Loucy (cell line): ENCODE measurements at regions not wholly inside any gene's neighbourhood (a gene's known extent, or its start where the extent isn't known, plus 50 kb on each side); places are given as distances from the start of the nearest gene placed in this dataset.

Experiments
- H2AFZ ChIP-seq: fragments of 200-600 bp; sonication (generic); 2 replicates; pipeline ENCODE4 v1.6.0; 2016; ENCODE audit warnings: antibody characterized with exemption, mild to moderate bottlenecking, low read length, moderate library complexity
- H3F3A ChIP-seq: fragments of 200-600 bp; 2 replicates; pipeline ENCODE4 v1.6.0; 2016; ENCODE audit warnings: antibody characterized with exemption, low read depth, mild to moderate bottlenecking
- H3K27me3 ChIP-seq: fragments of 200-600 bp; sonication (generic); 2 replicates; pipeline ENCODE4 v1.6.1; 2014; ENCODE audit warnings: low read length, mild to moderate bottlenecking; ENCODE audit not compliant: insufficient read depth, poor library complexity, severe bottlenecking
- H3K36me3 ChIP-seq: fragments of 200-600 bp; sonication (generic); 2 replicates; pipeline ENCODE4 v1.6.1; 2016; ENCODE audit warnings: low read length; ENCODE audit not compliant: insufficient read depth
- H3K4me1 ChIP-seq: fragments of 200-600 bp; sonication (generic); 2 replicates; pipeline ENCODE4 v1.5.1; 2014; ENCODE audit warnings: low read length, mild to moderate bottlenecking; ENCODE audit not compliant: insufficient read depth, poor library complexity, severe bottlenecking
- H3K4me2 ChIP-seq: fragments of 200-600 bp; sonication (generic); 2 replicates; pipeline ENCODE4 v1.6.0; 2014; ENCODE audit warnings: antibody characterized with exemption, low read length, low read depth, mild to moderate bottlenecking; ENCODE audit not compliant: poor library complexity, severe bottlenecking
- H3K4me3 ChIP-seq: fragments of 200-600 bp; sonication (generic); 2 replicates; pipeline ENCODE4 v1.5.1; 2014; ENCODE audit warnings: low read length, mild to moderate bottlenecking, mixed read lengths; ENCODE audit not compliant: poor library complexity, severe bottlenecking
- H3K79me2 ChIP-seq: fragments of 200-600 bp; sonication (generic); 2 replicates; pipeline ENCODE4 v1.6.1; 2014; ENCODE audit warnings: low read length; ENCODE audit not compliant: insufficient read depth
- H3K9ac ChIP-seq: fragments of 200-600 bp; sonication (generic); 2 replicates; pipeline ENCODE4 v1.6.0; 2014; ENCODE audit warnings: mild to moderate bottlenecking, low read depth, low read length, moderate library complexity; ENCODE audit not compliant: poor library complexity, severe bottlenecking
- H3K9me2 ChIP-seq: fragments of 200-600 bp; sonication (generic); replicated peaks from 2 replicates; pipeline ENCODE4 v1.6.1; 2016; ENCODE audit warnings: low read depth, low read length, mixed read lengths
- H3K9me3 ChIP-seq: fragments of 200-600 bp; sonication (generic); 2 replicates; pipeline ENCODE4 v1.6.1; 2014; ENCODE audit warnings: mild to moderate bottlenecking, antibody characterized with exemption, low read length, low read depth; ENCODE audit not compliant: insufficient read depth
- H4K20me1 ChIP-seq: fragments of 200-600 bp; sonication (generic); 2 replicates; pipeline ENCODE4 v1.6.0; 2014; ENCODE audit warnings: antibody characterized with exemption, low read length, mild to moderate bottlenecking; ENCODE audit not compliant: insufficient read depth, poor library complexity, severe bottlenecking
- EZH2phosphoT487 ChIP-seq: fragments of 200-600 bp; IDR thresholded peaks from 2 replicates; pipeline ENCODE4 v1.6.1; 2018; ENCODE audit warnings: antibody characterized with exemption, mild to moderate bottlenecking, moderate library complexity, borderline replicate concordance
- TF ChIP-seq, protein P1 (sequence below): fragments of 200-600 bp; sonication (generic); conservative IDR thresholded peaks from 2 replicates; pipeline ENCODE4 v1.5.1; 2014; ENCODE audit warnings: mild to moderate bottlenecking, antibody characterized with exemption, low read length

- Histone ChIP-seq H4K20me1 (no peaks in the 10 kb centered on the region), H2AFZ (no peak overlapping the region), H3K4me2 (no peak overlapping the region), H3K79me2 (no peaks in the 10 kb centered on the region), H3K9me2 (no peaks in the 10 kb centered on the region), H3K27me3 (no peaks in the 10 kb centered on the region), H3K9ac (no peak overlapping the region), H3K4me1 (no peaks in the 10 kb centered on the region), H3K4me3 (no peak overlapping the region), H3F3A (no peaks in the 10 kb centered on the region), H3K9me3 (no peaks in the 10 kb centered on the region), H3K36me3 (no peaks in the 10 kb centered on the region)
- TF ChIP-seq, protein P1, sequence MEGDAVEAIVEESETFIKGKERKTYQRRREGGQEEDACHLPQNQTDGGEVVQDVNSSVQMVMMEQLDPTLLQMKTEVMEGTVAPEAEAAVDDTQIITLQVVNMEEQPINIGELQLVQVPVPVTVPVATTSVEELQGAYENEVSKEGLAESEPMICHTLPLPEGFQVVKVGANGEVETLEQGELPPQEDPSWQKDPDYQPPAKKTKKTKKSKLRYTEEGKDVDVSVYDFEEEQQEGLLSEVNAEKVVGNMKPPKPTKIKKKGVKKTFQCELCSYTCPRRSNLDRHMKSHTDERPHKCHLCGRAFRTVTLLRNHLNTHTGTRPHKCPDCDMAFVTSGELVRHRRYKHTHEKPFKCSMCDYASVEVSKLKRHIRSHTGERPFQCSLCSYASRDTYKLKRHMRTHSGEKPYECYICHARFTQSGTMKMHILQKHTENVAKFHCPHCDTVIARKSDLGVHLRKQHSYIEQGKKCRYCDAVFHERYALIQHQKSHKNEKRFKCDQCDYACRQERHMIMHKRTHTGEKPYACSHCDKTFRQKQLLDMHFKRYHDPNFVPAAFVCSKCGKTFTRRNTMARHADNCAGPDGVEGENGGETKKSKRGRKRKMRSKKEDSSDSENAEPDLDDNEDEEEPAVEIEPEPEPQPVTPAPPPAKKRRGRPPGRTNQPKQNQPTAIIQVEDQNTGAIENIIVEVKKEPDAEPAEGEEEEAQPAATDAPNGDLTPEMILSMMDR = no peak
- no peak for TF ChIP-seq EZH2phosphoT487
Observed at GRCh38 chrX:26747877-26748276, 531.9 kb downstream of the MAGEB5 start.

DNA sequence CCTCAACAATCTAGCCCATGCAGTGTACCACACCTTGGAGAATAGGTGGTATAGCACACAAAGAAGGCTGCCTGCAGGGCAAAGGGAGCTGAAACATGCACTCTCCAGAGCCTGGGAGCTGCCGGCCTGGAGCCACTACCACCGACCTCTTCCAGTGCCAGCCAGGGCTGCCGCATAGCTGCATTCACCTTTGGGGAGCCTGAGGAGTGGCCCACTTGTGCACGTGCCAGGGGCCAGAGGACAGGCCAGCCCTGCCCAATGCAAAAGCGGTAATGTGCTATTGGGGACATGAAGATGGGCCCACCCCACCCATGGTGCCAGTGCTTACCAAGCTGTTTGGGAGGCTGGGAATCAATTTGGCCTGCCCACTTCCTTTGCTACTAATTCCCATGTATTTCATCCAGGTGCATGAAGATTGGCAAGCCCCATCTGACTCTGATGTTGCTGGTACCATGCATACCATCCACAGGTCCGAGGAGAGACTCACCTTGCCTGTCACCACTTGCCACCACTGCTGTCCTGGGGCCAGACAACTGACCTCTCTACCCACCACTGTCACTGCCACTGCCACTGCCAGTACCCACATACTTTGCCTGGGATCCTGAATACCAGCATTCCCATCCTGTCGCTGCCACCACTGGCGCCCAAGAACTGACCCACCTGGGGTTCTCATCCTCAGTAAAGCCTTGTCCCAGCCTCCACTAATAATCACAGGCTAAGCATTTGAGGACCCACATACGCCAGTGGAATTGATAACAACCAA is 506.9 kb downstream of the MAGEB5 start:
- Histone ChIP-seq H3K36me3 (no peaks in the 10 kb centered on the region), H3K9me3 (no peaks in the 10 kb centered on the region), H3F3A (no peaks in the 10 kb centered on the region), H3K4me3 (no peak overlapping the region), H3K9ac (no peak overlapping the region), H2AFZ (no peak overlapping the region), H3K9me2 (no peaks in the 10 kb centered on the region), H3K79me2 (no peaks in the 10 kb centered on the region), H4K20me1 (no peaks in the 10 kb centered on the region), H3K4me1 (no peaks in the 10 kb centered on the region), H3K27me3 (no peaks in the 10 kb centered on the region), H3K4me2 (no peak overlapping the region)
- no peak for TF ChIP-seq EZH2phosphoT487
- TF ChIP-seq, protein P1 = no peak

GRCh38 chrX:26672571-26672970 is 456.6 kb downstream of the MAGEB5 start:
- Histone ChIP-seq H3K27me3 (no peaks in the 10 kb centered on the region), H3K79me2 (no peaks in the 10 kb centered on the region), H4K20me1 (no peaks in the 10 kb centered on the region), H3K4me2 (no peak overlapping the region), H3K36me3 (no peaks in the 10 kb centered on the region), H3F3A (no peaks in the 10 kb centered on the region), H3K9me3 (no peaks in the 10 kb centered on the region), H3K4me1 (no peaks in the 10 kb centered on the region), H2AFZ (no peak overlapping the region), H3K9ac (no peak overlapping the region), H3K4me3 (no peak overlapping the region), H3K9me2 (no peaks in the 10 kb centered on the region)
- TF ChIP-seq, protein P1 = no peak
- no peak for TF ChIP-seq EZH2phosphoT487
